ENCODE measurements at regions not wholly inside any gene's neighbourhood (a gene's known extent, or its start where the extent isn't known, plus 50 kb on each side); places are given as distances from the start of the nearest gene placed in this dataset.

- TF ChIP-seq CTCF (IDR thresholded peaks at IDR 0.05; ENCODE audit: low read depth, low read length) (no peak), EZH2phosphoT487 (IDR thresholded peaks at IDR 0.05; ENCODE audit: low read depth) (no peak)
Measured at GRCh38 chr16:50422926-50423325, 54.1 kb upstream of the BRD7 start.

Measured in OCI-LY3 (cell line).